OCI-LY3 (cell line): ENCODE measurements at regions not wholly inside any gene's neighbourhood (a gene's known extent, or its start where the extent isn't known, plus 50 kb on each side); places are given as distances from the start of the nearest gene placed in this dataset.

Experiments used
- EZH2phosphoT487 ChIP-seq: fragments of 200-600 bp; shearing (Covaris generic); IDR thresholded peaks from 2 replicates; pipeline ENCODE4 v1.6.1; 2018; ENCODE audit warnings: antibody characterized with exemption, mixed run types, low read depth
- TF ChIP-seq, protein P1 (sequence below): fragments of 200-600, 300-600 bp; sonication (generic); IDR thresholded peaks from 2 replicates; pipeline ENCODE4 v1.5.1; 2014; ENCODE audit warnings: antibody characterized with exemption, low read length, low read depth

DNA sequence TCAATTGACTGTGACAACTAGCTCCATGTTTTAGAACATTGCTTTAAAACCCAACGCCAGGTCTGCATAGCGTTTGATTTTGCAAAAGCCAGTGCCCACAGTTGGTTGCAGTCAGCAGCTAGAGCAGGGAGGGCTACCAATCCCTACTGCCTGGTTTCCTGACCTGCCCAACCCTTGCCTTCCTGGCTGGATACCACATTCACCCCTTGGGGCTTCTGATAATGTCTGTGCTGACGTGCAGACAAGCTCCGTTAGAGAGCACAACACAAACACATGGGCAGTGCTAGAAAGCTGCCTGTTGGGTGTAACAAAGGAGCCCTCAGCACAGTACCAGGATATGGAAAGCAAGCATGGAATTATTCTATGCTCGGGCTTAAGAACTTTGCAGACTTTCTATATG lies 71.4 kb upstream of the THSD7B start:
- TF ChIP-seq EZH2phosphoT487, result no peak
- TF ChIP-seq, protein P1, sequence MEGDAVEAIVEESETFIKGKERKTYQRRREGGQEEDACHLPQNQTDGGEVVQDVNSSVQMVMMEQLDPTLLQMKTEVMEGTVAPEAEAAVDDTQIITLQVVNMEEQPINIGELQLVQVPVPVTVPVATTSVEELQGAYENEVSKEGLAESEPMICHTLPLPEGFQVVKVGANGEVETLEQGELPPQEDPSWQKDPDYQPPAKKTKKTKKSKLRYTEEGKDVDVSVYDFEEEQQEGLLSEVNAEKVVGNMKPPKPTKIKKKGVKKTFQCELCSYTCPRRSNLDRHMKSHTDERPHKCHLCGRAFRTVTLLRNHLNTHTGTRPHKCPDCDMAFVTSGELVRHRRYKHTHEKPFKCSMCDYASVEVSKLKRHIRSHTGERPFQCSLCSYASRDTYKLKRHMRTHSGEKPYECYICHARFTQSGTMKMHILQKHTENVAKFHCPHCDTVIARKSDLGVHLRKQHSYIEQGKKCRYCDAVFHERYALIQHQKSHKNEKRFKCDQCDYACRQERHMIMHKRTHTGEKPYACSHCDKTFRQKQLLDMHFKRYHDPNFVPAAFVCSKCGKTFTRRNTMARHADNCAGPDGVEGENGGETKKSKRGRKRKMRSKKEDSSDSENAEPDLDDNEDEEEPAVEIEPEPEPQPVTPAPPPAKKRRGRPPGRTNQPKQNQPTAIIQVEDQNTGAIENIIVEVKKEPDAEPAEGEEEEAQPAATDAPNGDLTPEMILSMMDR, result no peak
